GM19240 (cell line): ENCODE measurements at regions not wholly inside any gene's neighbourhood (a gene's known extent, or its start where the extent isn't known, plus 50 kb on each side); places are given as distances from the start of the nearest gene placed in this dataset.

Experiments used
- DNase-seq: peaks from one replicate; pipeline ENCODE4 v3.0.0; 2011; ENCODE audit warnings: low spot score; ENCODE audit not compliant: insufficient read length

DNA sequence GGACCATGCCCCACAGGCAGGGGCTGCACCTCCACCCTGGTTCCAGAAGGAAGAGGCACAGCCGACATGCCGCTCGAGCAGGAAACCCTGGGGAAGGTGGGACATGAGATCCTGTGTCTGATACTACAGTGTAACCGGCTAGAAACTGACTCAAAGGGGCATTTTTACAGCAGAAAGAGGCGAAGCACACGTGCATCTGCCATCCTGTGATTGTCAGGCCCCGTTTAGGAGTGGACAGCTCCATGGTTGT lies 62.7 kb downstream of the SIK1 start:
- no peak for DNase-seq

DNA sequence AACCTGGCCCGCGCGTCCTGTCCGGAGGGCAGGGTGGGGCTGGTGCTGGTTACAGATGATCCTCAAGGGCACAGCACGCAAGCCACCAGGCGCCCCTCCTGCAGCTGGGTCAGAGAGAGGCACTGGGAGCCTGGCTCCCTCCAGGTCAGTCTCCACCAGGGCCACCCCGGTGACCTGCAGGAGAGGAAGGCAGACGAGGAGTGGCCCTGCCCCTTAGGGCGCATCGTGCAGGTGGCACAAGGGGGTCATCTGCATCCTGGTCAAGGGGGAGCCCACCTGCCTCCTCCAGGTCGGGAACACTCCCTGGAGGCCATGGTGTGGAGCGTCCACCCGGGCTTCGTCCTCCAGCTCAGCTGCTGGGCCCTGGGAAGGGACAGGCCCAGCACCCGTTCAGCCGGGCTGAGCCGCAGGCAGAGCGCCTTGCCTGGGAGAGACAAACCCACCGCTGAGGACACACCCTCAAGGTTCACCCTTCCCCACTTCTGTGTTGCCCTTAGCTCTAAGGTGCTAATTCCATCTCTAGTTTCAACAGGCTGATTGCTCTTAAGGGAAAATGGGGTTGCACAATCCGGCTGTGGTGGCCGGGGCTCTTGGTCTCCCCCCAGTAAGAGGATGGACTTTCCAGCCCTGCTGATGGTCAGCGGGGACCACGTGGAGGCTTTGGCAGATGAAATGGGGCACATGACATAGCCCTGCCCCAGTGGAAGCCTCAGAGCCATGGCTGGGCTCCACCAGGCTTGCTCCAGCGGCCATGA lies 63.2 kb downstream of the SIK1 start:
- no peak for DNase-seq

DNA sequence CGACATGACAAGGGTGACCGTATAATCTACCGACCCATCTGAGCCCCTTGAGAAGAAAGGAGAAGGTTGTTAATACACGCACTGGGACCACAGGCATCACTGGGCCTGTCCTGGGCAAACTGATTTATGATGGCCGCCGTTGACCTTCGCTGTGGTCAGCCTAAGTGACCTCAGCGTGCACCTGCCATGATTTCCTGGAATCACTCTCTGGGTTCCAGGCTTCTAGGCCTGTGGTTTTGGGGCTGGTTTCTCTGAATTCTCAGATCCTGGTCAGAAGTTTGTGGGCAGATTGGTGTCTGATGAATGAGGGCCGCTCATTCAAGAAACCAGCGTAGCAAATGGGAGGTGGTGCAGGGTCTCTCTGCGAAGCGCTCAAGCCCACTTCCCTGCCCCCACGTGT lies 64.0 kb downstream of the SIK1 start:
- DNase-seq: no peak

DNA sequence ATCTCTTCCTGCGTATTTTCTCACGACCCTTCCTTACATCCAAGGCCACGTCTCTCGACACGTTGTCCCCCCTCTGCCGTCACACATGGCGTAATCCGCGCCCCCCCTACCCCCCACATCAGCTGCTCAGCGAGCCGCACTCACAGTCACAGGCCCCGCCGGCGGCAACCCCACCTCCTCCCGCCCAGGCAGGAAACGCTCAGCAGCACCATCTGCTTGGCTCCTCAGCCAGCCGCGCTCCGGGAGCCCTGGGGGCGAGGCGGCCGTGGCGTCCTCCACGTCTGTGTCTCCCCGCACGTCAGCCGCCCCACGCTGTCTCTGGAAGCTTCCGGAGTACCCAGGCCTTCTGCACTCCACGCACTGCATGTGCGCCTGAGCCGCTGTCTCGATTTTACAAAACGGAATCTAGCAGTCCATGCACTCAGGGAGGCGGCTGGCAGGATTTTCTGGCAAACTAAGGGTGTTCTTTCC lies 64.6 kb downstream of the SIK1 start:
- peak; percentile 77 for DNase-seq

DNA sequence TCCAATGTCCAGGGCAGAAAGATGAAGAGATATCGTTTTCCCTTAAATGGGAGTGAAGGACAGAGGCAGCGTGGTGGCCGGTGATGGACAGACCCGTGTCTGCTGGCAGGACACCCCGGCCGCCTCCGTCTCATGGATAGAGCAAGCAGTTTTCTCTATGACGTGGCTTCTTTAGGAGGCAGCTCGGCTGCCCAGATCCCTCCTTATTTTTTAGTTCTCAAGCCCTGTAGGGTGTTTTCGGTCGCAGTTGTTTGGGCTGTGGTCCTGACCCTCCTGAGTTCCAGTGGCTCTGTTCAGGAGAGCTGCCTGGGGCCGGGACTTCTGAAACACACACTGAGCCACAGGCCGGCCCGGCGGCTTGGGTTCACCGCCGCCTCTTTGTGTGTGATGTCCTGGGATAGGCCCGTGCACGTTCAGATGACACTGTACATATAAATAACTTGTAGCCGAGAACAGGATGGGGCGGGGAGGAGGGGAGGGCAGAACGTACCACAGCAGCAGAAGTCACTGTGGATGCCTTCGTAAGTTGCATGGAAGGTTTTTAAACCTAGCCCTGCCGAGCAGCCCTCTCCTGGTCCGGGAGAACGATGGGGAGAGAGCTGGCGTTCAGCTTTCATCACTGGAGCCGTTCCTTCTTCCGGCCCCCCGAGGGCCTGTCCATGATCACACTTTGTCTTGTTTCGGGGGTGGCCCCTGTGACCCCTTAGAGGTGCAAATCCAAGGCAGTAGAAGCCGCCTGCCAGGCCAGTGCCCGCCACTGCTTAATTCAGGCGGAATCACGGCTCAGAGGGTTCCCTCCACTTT lies 65.2 kb downstream of the SIK1 start:
- DNase-seq: peak; percentile 68

DNA sequence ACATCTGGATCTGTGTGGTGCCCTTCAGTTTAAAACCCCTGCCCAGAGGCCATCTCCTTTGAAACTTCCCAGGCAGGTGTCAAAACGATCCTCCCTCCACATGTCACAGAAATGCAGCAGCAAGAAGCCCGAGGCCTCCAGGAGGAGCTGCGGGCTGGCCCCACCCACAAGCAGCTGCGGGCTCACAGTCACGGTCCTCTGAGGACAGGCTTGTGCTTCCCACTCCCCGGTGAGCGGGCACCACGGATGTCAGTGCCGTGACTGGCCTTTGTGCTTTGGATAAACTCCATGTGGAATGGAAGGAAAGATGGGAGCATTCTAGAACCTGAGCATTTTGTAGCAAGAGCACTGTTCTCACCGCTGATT lies 65.8 kb downstream of the SIK1 start:
- DNase-seq: no peak

DNA sequence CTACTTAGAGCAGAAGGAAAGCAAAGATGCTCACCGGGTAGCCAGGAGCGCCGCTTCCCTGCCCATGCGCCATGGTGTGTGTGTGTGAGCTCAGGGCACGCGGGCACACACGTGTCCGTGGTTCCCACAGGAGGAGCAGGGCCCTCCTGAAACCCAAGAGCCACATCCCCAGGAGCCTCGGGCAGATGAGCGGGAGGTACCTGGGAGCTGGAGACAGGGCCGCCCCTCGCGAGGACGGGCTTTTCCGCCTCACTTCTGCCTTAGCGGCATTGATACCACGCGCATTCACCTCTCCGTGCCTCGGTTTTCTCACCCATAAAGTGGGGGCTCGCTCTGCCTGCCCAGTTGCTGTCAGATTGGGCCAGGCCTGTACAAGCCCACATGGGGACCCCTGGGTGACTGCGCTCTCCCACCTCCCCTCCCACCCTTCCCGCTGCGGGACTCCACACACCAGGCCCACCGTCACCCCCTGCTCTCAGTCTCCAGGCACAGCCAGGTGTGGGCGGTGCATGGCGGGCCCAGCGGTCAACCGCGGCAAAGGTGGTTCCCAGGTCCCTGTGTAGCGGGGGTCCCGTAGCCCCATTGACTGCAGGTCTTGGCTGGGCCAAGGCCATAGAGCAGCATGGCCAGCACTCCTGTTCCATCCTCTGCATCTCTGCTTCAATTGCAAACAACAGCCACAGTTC lies 66.3 kb downstream of the SIK1 start:
- no peak for DNase-seq

DNA sequence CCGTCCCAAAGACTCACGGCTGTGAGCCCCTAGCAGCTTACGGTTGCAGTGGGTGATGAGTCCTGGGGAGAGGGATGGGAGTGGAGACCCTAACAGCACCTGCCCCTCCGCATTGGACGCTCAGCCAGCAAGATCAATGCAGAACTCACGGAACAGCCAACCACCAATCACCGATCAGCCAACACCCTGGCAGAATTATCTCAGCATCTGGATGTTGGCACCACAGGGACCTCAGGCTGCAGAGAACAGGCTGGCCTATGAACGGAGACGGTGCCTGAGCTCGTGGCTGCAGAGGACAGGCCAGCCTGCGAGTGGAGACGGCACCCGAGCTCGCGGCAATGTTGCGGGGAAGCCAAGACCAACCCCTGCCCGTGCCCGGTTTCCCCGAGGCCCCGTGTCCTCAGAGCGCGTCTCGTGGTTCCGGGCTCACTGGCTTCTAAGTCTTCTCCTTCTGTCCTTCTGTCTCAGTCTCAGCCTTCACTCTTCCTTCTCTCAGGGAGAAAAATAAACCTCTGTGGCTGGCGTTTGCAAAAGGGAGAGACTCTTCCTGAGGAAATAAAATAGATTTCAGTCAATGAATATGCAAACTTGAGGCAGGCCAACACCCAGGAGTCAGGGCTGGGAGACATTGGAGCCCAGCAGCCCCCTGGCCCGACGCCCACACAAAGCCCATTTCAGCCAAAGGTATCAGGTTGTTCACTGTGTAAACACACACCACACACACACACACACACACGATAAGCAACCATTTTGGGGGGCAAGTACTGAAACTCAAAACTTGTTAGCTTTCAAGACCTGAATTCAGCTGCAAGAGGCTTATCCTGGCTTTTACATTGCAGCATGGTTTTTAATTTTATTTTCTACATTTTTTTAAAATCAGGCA lies 67.8 kb downstream of the SIK1 start:
- DNase-seq: no peak

DNA sequence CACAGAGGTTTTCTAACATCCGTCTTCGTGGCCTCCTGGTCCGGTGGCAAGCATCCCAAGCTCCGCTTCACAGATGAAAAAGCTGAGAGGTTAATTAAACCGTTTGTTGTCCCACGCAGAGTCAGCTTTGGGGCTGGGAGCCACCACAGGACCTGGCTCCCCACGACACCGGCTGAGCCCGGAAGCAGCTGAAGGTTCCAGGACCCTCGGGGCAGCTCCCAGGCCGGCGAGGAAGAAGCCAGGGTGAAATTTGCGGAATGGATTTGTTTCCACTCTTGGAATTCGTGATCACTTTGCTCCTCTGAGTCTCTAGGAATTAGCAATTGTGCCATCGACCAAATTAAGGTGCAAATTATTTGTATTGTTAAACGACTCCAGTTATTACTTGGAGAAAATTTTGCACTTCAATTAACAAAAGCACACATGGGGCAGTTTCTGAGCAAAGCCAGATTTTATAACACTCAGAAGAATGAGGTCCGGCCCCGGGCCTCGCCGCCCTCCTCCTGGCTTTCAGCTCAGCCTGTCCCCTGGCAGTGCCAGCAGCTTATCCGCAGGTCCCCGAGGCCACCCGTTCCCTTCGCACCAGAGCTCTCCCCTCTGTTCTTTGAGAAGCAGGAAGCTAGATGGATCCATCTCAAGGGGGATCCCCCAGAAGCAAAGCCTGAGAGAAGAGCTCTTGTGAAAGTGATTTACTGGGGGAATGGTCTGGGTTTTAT lies 69.1 kb downstream of the SIK1 start:
- no peak for DNase-seq

DNA sequence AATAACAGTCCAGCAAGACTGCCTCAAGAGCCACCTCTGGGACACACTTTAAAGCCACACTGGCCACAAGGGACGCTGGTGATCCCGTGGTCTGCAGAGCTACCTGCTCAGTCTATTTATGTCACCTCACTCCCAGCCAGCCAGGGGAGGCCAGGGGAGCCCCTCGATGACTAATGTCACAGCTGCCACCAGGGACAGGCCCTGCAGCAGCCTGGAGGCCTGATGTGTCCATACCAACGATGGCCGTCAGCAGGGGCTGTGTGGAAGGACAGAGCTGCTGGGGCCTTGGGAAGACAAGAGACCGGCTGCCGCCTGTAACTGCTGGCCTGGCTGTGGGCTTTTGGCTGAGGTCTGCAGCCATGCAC lies 71.0 kb downstream of the SIK1 start:
- DNase-seq: no peak

DNA sequence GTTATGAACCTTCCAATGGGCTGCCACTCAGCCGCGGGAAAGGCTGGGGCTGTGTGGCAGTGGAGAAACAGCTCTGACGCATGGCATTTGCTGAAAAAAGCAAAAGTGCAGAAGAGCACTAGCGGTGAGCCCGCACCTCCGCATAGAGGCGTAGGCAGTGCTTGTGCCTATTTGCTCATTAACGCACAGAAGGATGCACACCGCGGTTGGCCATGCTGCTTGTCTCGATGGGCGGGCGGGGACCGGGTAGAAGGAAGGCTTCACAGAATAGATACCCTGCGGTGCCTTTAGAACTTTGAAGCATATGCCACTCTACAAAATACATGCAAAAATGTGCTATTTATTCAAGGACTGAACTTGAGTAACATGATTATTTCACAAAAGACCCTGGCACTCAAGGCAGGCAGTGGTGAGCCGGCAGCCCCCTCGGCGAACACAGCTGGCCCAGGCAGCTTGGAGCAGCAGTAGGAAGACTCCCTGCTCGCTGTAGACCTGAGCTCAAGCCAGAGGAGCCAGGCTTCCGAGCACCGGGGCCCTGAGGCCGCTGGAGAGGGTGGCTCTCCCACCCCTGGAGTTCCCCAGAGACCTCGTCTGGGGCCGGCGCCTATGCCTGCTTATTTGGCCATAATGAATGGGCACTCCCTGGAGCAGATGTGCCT lies 71.5 kb downstream of the SIK1 start:
- no peak for DNase-seq

DNA sequence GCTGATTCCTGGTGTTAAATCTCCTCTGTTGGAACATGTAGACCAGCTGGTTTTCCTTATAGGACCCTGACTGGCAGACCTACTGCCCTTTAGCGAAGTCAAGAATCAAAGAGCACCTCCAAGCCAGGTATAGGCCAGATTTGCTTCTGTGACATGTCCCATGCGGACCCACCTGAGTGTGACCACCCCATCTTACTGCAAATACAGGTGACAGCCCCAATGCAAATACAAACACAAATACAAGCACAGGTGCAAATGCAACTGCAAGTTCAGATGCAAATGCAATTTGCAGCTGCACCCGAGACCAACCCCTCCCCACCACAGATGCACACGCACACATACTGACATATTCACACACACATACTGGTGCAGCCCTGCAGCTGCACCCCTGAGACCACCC lies 72.3 kb downstream of the SIK1 start:
- no peak for DNase-seq

DNA sequence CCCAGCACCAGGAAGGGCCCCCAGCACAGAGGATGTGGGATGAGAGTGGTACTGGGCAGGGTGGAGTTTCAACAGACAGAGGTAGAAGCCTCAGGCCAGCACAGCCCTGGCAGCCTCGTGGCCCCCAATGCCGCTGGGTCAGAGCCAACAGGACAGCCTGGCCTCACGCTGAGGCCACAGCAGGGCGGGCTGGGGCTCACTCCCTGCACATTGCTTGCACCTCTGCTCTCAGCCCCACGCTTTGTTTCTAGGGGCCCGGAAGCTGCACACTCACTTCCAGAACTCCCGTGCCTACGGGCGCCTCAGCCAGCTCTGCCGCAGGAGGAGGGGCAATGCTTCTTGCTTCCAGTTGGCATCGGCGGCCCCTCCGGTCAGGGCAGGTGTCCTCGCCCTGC lies 72.9 kb downstream of the SIK1 start:
- DNase-seq: no peak

DNA sequence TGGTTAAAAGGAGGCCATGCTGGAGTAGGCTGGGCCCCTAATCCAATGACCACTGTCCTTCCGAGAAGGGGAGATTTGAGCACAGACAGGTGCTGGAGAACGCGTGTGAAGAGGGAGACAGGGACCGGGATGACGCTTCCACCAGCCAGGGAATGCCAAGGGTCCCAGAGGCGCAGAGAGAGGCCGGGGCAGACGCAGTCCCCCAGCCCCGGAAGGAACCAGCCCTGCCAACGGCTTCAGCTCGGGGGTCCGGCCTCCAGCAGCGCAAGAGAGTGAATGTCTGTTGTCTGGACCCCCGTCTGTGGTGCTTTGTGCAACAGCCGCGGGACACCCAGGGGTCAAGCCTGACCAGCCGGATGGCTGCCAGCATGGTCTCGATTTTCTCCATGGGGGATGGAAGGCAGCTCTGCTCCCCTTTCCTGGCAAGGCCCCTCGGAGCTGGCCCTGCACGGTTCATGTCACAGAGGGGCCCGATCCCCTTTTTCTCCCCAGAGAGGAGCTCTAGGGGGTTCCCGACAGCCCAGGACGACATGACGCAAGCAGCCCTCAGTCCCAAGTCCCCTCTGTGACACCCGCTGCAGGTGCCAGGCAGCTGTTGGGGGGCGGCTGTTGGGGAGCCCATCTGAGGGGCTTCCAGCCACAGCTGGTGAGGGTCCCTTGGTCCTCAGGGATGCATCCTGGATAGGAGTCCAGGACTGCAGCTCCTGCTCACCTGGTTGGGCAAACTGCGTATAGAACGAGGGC lies 73.5 kb downstream of the SIK1 start:
- DNase-seq: no peak

DNA sequence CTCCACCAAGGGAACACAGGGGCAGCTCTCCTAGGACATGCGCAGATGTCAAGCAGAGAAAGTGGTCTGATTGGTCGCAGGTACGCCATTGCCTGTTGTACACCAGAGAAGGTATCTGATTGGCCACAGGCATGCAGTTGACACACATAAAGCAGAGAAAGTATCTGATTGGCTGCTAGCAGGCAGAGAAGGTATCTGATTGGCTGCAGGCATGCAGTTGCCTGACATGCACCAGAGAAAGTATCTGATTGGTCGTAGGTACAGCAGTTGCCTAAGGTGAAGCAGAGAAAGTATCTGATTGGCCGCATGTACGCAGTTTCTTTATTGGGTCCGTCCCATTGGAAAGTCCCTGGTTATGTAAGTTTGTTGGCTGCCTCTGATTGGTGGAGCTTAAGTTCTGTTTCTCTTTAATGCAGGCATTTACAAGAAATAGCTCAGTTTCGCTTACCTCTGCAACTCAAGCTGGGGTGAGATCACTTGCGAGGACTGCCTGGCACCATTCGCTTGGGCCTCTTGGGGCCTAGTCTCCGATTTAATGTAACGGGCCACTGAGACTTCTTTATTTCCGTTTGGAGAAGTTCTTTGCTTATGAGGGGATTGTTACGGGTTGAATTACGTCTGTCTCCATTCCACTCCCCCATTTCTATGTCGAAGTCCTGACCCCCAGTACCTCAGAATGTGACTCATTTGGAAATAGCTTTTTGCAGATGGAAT lies 74.2 kb downstream of the SIK1 start:
- peak; percentile 98 for DNase-seq

DNA sequence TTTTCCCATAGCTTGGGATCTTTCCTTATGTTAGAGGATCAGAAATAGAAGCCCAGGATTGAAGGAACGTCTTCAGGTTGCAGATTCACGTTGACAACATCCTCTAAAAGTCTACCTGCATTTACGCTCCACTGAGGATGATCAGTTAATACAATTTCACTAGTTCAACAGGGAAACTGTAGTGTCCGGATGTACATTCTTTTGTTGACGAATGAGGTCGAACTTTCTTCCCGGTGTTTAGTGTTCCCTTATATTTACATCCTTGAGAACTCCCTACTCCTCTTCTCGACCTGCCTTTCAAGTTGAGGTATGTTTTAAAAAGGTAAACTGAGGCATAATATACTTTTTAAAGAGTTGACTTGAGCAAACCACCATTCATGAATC lies 74.8 kb downstream of the SIK1 start:
- DNase-seq: no peak

DNA sequence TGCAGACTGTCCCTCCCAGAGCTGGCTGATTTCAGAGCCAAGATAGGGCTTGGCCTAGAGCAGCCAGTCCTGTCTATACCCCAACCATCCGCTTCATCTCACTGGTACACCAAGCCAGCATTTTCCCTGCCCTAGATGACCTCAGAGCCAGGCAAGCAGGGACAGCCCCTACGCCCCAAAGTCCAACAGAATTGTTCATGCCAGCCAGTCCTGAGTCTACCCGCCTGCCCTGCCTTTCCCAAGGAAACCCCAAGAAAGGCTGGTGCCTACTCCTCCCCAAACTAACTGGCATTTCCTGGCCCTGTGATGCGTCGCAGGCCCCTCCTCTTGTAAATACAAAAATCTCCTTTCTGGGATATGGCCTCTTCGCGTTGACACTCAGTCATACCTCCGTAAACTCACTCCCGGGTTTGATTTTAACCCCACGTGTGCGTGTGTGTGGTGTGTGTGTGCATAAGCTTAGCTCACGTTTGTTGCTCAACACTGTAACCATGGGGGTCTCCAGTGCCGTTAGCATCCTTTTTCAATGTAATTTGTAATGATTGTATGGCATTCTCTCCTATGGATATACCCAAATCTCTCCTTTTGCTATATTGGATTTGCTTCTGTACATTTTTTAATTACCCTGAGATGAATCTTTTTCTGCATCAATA lies 75.3 kb downstream of the SIK1 start:
- DNase-seq: no peak

DNA sequence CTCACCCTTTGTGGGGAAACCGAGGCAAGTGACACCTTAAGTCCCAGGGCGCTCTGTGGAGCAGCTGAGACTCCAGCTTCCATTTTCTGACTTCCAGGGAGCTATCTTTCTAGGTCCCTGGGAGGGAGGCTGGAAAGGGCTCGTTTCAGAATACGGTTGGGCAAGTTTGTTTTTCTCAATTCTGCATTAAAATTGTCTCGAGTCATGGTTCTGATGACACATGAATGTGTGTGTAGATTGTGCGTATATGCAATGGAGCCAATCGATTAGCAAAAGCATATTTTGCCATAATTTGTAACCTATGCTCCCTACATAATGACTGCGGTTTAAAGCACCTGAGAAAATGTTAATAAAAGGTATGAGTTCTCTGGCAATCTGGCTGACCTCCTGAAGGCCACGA lies 77.3 kb downstream of the SIK1 start:
- DNase-seq: no peak

DNA sequence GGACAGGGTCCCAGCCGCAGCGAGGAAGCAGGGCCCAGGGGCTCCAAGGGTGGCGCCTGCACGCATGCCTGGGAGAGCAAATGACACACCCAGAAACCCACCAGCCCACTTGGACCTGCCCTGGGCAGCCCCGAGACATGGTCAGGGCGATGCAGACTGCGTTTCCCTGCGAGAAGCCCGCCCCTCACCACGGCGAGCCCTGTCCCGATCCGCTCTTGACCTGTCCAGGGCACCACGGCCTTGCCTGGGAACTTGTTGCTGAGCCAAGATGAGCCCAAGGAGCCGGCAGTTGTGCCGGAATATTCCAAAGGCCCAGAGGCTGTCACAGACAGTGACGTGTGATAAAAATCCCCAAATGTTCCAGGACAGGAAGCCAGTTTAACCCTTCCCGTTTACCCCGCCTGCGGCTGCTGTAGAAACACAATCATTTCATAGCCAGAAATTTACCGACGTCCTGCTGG lies 78.1 kb downstream of the SIK1 start:
- no peak for DNase-seq
